K562 (cell line): ENCODE measurements at regions not wholly inside any gene's neighbourhood (a gene's known extent, or its start where the extent isn't known, plus 50 kb on each side); places are given as distances from the start of the nearest gene placed in this dataset.
A peak's percentile ranks its signal among the peaks of the same experiment; 100 is the strongest.

Experiments
- ARID1B ChIP-seq: fragments of 450-650 bp; IDR thresholded peaks from 2 replicates; pipeline ENCODE4 v1.6.1; 2016; ENCODE audit warnings: antibody characterized with exemption, mild to moderate bottlenecking, inconsistent platforms
- DPF2 ChIP-seq: fragments of 450-650 bp; IDR thresholded peaks from 2 replicates; pipeline ENCODE4 v1.6.1; 2016
- EGR1 ChIP-seq: fragments of 450-650 bp; conservative IDR thresholded peaks from 2 replicates; pipeline ENCODE4 v1.6.1; 2017; ENCODE audit warnings: mild to moderate bottlenecking
- ETV5 ChIP-seq: sonication (generic); formaldehyde crosslinking; IDR thresholded peaks from 2 replicates; pipeline ENCODE4 v1.4.0; 2020; ENCODE audit warnings: low read depth, mild to moderate bottlenecking, missing genetic modification reagents
- HIVEP1 ChIP-seq: fragments of 250-450 bp; sonication (Bioruptor Pico); IDR thresholded peaks from 2 replicates; pipeline ENCODE4 v1.4.0; 2020; ENCODE audit warnings: mild to moderate bottlenecking
- HNRNPLL ChIP-seq: fragments of 200-400 bp; formaldehyde crosslinking; IDR thresholded peaks from 2 replicates; pipeline ENCODE4 v1.6.1; 2017; ENCODE audit warnings: low read length, low read depth, mild to moderate bottlenecking; ENCODE audit not compliant: poor library complexity, severe bottlenecking
- NR3C1 ChIP-seq: sonication (generic); formaldehyde crosslinking; IDR thresholded peaks from 2 replicates; pipeline ENCODE4 v1.8.1; 2022; ENCODE audit warnings: missing genetic modification reagents
- POLR2A ChIP-seq: fragments of 450-650 bp; conservative IDR thresholded peaks from 2 replicates; pipeline ENCODE4 v1.6.1; 2016
- SLC30A9 ChIP-seq: fragments of 250-450 bp; sonication (Bioruptor Pico); IDR thresholded peaks from 2 replicates; pipeline ENCODE4 v1.8.0; 2022; ENCODE audit warnings: mild to moderate bottlenecking, moderate library complexity
- SMARCB1 ChIP-seq: IDR thresholded peaks from 2 replicates; pipeline ENCODE4 v1.6.1; 2011; ENCODE audit warnings: improper control_type of control experiment, low read depth; ENCODE audit not compliant: insufficient read length
- SMARCC2 ChIP-seq: fragments of 450-650 bp; IDR thresholded peaks from 2 replicates; pipeline ENCODE4 v1.6.1; 2017; ENCODE audit warnings: antibody characterized with exemption, moderate library complexity, mild to moderate bottlenecking, low read depth
- SRF ChIP-seq, 2 experiments: fragments of 250-450, 450-650 bp in 1 of 2; sonication (Bioruptor Pico) in 1 of 2; sonication (generic) in 1 of 2; formaldehyde crosslinking; IDR thresholded peaks; 2 replicates each; pipeline versions ENCODE4 v1.5.0 to v1.5.1; 2020 to 2022; ENCODE audit warnings: mild to moderate bottlenecking in 1 of 2, missing genetic modification reagents in 1 of 2
- SRSF1 ChIP-seq: fragments of 200-400 bp; formaldehyde crosslinking; IDR thresholded peaks from 2 replicates; pipeline ENCODE4 v1.6.1; 2017; ENCODE audit warnings: mild to moderate bottlenecking, low read depth, low read length, moderate library complexity
- SRSF7 ChIP-seq: fragments of 200-400 bp; formaldehyde crosslinking; optimal IDR thresholded peaks from 2 replicates; pipeline ENCODE3; 2017; ENCODE audit warnings: mild to moderate bottlenecking, low read depth, low read length
- ZFX ChIP-seq: sonication (generic); formaldehyde crosslinking; IDR thresholded peaks from 2 replicates; pipeline ENCODE4 v1.8.0; 2022; ENCODE audit warnings: mild to moderate bottlenecking, missing genetic modification reagents, moderate library complexity
- ZNF507 ChIP-seq: conservative IDR thresholded peaks from 2 replicates; pipeline ENCODE4 v1.6.1; 2017; ENCODE audit warnings: missing genetic modification characterization, missing compliant biosample characterization
- ZNF668 ChIP-seq: fragments of 250-450 bp; sonication (Bioruptor Pico); IDR thresholded peaks from 2 replicates; pipeline ENCODE4 v1.8.0; 2022; ENCODE audit warnings: mild to moderate bottlenecking, inconsistent platforms
- ZSCAN29 ChIP-seq: fragments of 450-650 bp; IDR thresholded peaks from 2 replicates; pipeline ENCODE4 v1.6.1; 2017
- TF ChIP-seq, protein P1 (sequence below): fragments of 450-650 bp; formaldehyde crosslinking; IDR thresholded peaks from 2 replicates; pipeline ENCODE4 v1.4.0; 2022; ENCODE audit warnings: missing genetic modification characterization
- TF ChIP-seq, protein P2 (sequence below): fragments of 450-650 bp; formaldehyde crosslinking; IDR thresholded peaks from 2 replicates; pipeline ENCODE4 v1.4.0; 2020; ENCODE audit warnings: mild to moderate bottlenecking, moderate library complexity
- TF ChIP-seq, protein P3 (sequence below): IDR thresholded peaks from 2 replicates; pipeline ENCODE4 v1.6.1; 2014; ENCODE audit warnings: antibody characterized with exemption
- TF ChIP-seq, protein P4 (sequence below), 2 experiments: fragments of 250-450 bp in 1 of 2; fragments of 450-650 bp in 1 of 2; sonication (Bioruptor Pico) in 1 of 2; IDR thresholded peaks; 2 replicates each; pipeline versions ENCODE4 v1.6.1 to v1.8.0; 2016 to 2021; ENCODE audit warnings: mild to moderate bottlenecking in 2 of 2, moderate library complexity in 2 of 2, missing compliant biosample characterization in 1 of 2, missing genetic modification characterization in 1 of 2
- TF ChIP-seq, protein P5 (sequence below): fragments of 450-650 bp; IDR thresholded peaks from 2 replicates; pipeline ENCODE4 v1.6.1; 2018; ENCODE audit warnings: mild to moderate bottlenecking, low read depth; ENCODE audit not compliant: partially characterized antibody

DNA sequence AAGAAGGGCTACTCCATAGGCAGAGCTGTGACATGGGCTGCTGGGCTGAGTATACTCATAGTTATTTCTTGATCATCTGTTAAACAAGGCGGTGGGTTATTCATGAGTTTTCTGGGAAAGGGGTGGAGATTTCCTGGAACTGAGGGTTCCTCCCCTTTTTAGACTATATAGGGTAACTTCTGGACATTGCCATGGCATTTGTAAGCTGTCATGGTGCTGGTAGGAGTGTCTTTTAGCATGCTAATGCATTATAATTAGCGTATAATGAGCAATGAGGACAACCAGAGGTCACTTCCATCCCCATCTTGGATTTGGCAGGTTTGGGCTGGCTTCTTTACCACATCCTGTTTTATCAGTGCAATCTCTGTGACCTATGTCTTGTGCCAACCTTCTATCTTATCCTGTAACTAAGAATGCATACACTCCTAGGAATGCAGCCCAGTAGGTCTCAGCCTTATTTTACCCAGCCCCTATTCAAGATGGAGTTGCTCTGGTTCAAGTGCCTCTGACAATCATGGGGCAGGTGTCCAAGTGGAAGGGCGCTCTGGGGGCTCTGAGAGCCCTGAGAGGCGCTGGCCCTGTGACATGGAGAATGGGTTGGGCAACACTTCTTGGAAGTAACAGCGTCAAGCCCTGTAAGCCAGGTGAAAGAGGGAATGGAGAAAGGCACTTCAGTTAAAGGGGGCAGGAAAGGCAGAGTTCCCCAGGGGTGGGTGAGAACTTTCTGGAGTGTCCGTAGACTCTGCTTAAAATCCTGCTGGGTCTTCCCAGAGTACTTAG is 354.2 kb upstream of the SULF2 start (continued):
- TF ChIP-seq, protein P1, sequence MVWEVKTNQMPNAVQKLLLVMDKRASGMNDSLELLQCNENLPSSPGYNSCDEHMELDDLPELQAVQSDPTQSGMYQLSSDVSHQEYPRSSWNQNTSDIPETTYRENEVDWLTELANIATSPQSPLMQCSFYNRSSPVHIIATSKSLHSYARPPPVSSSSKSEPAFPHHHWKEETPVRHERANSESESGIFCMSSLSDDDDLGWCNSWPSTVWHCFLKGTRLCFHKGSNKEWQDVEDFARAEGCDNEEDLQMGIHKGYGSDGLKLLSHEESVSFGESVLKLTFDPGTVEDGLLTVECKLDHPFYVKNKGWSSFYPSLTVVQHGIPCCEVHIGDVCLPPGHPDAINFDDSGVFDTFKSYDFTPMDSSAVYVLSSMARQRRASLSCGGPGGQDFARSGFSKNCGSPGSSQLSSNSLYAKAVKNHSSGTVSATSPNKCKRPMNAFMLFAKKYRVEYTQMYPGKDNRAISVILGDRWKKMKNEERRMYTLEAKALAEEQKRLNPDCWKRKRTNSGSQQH (CRISPR knock-in tag): peak; percentile 99
- TF ChIP-seq ZSCAN29: no peak
- TF ChIP-seq SMARCC2: no peak
- no peak for TF ChIP-seq ZFX (CRISPR knock-in tag)
- TF ChIP-seq SRF (CRISPR knock-in tag; IDR thresholded peaks at IDR 0.05): peak; percentile 81 to 90
- TF ChIP-seq SRSF7: no peak
- no peak for TF ChIP-seq EGR1
- TF ChIP-seq POLR2A: no peak
- TF ChIP-seq, protein P2, sequence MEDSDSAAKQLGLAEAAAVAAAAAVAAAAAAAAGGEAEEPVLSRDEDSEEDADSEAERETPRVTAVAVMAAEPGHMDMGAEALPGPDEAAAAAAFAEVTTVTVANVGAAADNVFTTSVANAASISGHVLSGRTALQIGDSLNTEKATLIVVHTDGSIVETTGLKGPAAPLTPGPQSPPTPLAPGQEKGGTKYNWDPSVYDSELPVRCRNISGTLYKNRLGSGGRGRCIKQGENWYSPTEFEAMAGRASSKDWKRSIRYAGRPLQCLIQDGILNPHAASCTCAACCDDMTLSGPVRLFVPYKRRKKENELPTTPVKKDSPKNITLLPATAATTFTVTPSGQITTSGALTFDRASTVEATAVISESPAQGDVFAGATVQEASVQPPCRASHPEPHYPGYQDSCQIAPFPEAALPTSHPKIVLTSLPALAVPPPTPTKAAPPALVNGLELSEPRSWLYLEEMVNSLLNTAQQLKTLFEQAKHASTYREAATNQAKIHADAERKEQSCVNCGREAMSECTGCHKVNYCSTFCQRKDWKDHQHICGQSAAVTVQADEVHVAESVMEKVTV (CRISPR knock-in tag): peak; percentile 94
- TF ChIP-seq ZNF668: peak; percentile 93
- TF ChIP-seq SRSF1: no peak
- TF ChIP-seq, protein P3, sequence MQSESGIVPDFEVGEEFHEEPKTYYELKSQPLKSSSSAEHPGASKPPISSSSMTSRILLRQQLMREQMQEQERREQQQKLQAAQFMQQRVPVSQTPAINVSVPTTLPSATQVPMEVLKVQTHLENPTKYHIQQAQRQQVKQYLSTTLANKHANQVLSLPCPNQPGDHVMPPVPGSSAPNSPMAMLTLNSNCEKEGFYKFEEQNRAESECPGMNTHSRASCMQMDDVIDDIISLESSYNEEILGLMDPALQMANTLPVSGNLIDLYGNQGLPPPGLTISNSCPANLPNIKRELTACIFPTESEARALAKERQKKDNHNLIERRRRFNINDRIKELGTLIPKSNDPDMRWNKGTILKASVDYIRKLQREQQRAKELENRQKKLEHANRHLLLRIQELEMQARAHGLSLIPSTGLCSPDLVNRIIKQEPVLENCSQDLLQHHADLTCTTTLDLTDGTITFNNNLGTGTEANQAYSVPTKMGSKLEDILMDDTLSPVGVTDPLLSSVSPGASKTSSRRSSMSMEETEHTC: no peak
- TF ChIP-seq, protein P4, sequence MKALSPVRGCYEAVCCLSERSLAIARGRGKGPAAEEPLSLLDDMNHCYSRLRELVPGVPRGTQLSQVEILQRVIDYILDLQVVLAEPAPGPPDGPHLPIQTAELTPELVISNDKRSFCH (CRISPR knock-in tag; IDR thresholded peaks at IDR 0.05): peak; percentile 95
- TF ChIP-seq, protein P4 (tag; IDR thresholded peaks at IDR 0.05): no peak; the same call in 1 of the 2 replicates
- TF ChIP-seq HIVEP1: peak; percentile 100
- peak; percentile 93 for TF ChIP-seq SLC30A9 (CRISPR knock-in tag)
- TF ChIP-seq DPF2: no peak
- TF ChIP-seq, protein P5, sequence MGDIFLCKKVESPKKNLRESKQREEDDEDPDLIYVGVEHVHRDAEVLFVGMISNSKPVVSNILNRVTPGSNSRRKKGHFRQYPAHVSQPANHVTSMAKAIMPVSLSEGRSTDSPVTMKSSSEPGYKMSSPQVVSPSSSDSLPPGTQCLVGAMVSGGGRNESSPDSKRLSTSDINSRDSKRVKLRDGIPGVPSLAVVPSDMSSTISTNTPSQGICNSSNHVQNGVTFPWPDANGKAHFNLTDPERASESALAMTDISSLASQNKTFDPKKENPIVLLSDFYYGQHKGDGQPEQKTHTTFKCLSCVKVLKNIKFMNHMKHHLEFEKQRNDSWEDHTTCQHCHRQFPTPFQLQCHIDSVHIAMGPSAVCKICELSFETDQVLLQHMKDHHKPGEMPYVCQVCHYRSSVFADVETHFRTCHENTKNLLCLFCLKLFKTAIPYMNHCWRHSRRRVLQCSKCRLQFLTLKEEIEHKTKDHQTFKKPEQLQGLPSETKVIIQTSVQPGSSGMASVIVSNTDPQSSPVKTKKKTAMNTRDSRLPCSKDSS: no peak
- TF ChIP-seq SMARCB1: no peak
- TF ChIP-seq ETV5 (CRISPR knock-in tag): no peak
- TF ChIP-seq NR3C1 (CRISPR knock-in tag): no peak
- TF ChIP-seq ARID1B: peak; percentile 10; the same call in 1 of the 2 replicates
- no peak for TF ChIP-seq HNRNPLL
- peak; percentile 87 for TF ChIP-seq ZNF507 (tag)
